IMR-90 (cell line): ENCODE measurements at regions not wholly inside any gene's neighbourhood (a gene's known extent, or its start where the extent isn't known, plus 50 kb on each side); places are given as distances from the start of the nearest gene placed in this dataset.

Source experiments
- ATAC-seq: fragments of 200-7000 bp; cut with Tn5 transposase; 2 replicates; pipeline ENCODE4 v1.9.1; 2020; ENCODE audit warnings: low read depth, mild to moderate bottlenecking, moderate library complexity
- BruUV-seq: library from RNA; stranded (reverse); fragments of 400-500 nt; replicated peaks from 2 replicates; lab custom pipeline; 2021; lab: Mats Ljungman, UMichigan
- CTCF ChIA-PET: fragments of 300-600 bp; formaldehyde crosslinking; extraction: SDS; loops from one replicate; lab custom pipeline; 2021; ENCODE audit warnings: antibody characterized with exemption; lab: Yijun Ruan, JAX
- POLR2A ChIA-PET: fragments of 300-600 bp; sonication (Branson Sonifier 250); formaldehyde crosslinking; loops from one replicate; lab custom pipeline; 2022; ENCODE audit warnings: antibody characterized with exemption; ENCODE audit not compliant: unreplicated experiment; lab: Charles Lee
- DNase-seq: peaks from one replicate; pipeline ENCODE4 v3.0.0; 2013
- H2AFZ ChIP-seq: replicated peaks from 2 replicates; pipeline ENCODE3; 2013; ENCODE audit warnings: low read length, mild to moderate bottlenecking; ENCODE audit not compliant: poor library complexity
- H2AK5ac ChIP-seq: 2 replicates; pipeline ENCODE4 v1.6.1; 2013; ENCODE audit warnings: low read depth, low read length, inconsistent platforms
- H2AK9ac ChIP-seq: replicated peaks from 2 replicates; pipeline ENCODE3; 2013; ENCODE audit warnings: mild to moderate bottlenecking, low read depth, low read length, moderate library complexity; ENCODE audit not compliant: poor library complexity
- H2BK120ac ChIP-seq: 2 replicates; pipeline ENCODE4 v1.6.1; 2013; ENCODE audit warnings: low read depth, low read length, inconsistent platforms
- H2BK15ac ChIP-seq: 3 replicates; pipeline ENCODE4 v1.6.1; 2013; ENCODE audit warnings: low read depth, low read length, inconsistent platforms
- H2BK20ac ChIP-seq: 2 replicates; pipeline ENCODE4 v1.6.1; 2013; ENCODE audit warnings: low read depth, mild to moderate bottlenecking, inconsistent platforms, low read length, moderate library complexity
- H2BK5ac ChIP-seq: 2 replicates; pipeline ENCODE4 v1.6.1; 2013; ENCODE audit warnings: mild to moderate bottlenecking, low read depth, low read length, inconsistent platforms; ENCODE audit not compliant: poor library complexity, severe bottlenecking
- H3K14ac ChIP-seq: replicated peaks from 2 replicates; pipeline ENCODE4 v1.6.1; 2013; ENCODE audit warnings: low read depth, low read length, inconsistent platforms
- H3K18ac ChIP-seq: 2 replicates; pipeline ENCODE4 v1.6.1; 2013; ENCODE audit warnings: low read depth, low read length, control low read depth
- H3K23ac ChIP-seq: 2 replicates; pipeline ENCODE4 v1.6.1; 2013; ENCODE audit warnings: low read depth, low read length, inconsistent platforms
- H3K27ac ChIP-seq: 2 replicates; pipeline ENCODE4 v1.5.1; 2013; ENCODE audit warnings: mild to moderate bottlenecking, control low read depth, low read length; ENCODE audit not compliant: insufficient read depth
- H3K27me3 ChIP-seq: 2 replicates; pipeline ENCODE4 v1.6.1; 2013; ENCODE audit warnings: low read length; ENCODE audit not compliant: control insufficient read depth, insufficient read depth
- H3K36me3 ChIP-seq: 2 replicates; pipeline ENCODE4 v1.6.1; 2013; ENCODE audit warnings: low read length, mixed read lengths; ENCODE audit not compliant: control insufficient read depth, insufficient read depth
- H3K4ac ChIP-seq: 2 replicates; pipeline ENCODE4 v1.6.1; 2013; ENCODE audit warnings: low read depth, low read length, inconsistent platforms
- H3K4me1 ChIP-seq: 2 replicates; pipeline ENCODE4 v1.6.1; 2013; ENCODE audit warnings: low read length, mixed read lengths; ENCODE audit not compliant: control insufficient read depth, insufficient read depth
- H3K4me2 ChIP-seq: 2 replicates; pipeline ENCODE4 v1.6.1; 2013; ENCODE audit warnings: low read depth, mild to moderate bottlenecking, control low read depth, low read length, moderate library complexity
- H3K4me3 ChIP-seq: 2 replicates; pipeline ENCODE4 v1.5.1; 2013; ENCODE audit warnings: low read depth, mild to moderate bottlenecking, control low read depth, low read length, moderate library complexity; ENCODE audit not compliant: insufficient read depth
- H3K56ac ChIP-seq: 2 replicates; pipeline ENCODE4 v1.6.1; 2013; ENCODE audit warnings: low read length, inconsistent platforms; ENCODE audit not compliant: insufficient read depth; ENCODE audit errors: extremely low read depth
- H3K79me1 ChIP-seq, 2 experiments: 2 replicates each; pipeline ENCODE4 v1.6.1; 2013; ENCODE audit warnings: low read length in 2 of 2, inconsistent platforms in 1 of 2, low read depth in 1 of 2
- H3K9ac ChIP-seq: 2 replicates; pipeline ENCODE4 v1.6.1; 2013; ENCODE audit warnings: low read depth, low read length, control low read depth
- H3K9me1 ChIP-seq: 2 replicates; pipeline ENCODE4 v1.6.1; 2013; ENCODE audit warnings: low read length, inconsistent platforms; ENCODE audit not compliant: insufficient read depth
- H3K9me3 ChIP-seq: 2 replicates; pipeline ENCODE4 v1.6.1; 2013; ENCODE audit warnings: low read length; ENCODE audit not compliant: control insufficient read depth, insufficient read depth
- H4K20me1 ChIP-seq: 2 replicates; pipeline ENCODE4 v1.6.1; 2013; ENCODE audit warnings: low read length, inconsistent platforms; ENCODE audit not compliant: insufficient read depth
- H4K5ac ChIP-seq: 2 replicates; pipeline ENCODE4 v1.6.1; 2013; ENCODE audit warnings: mild to moderate bottlenecking, low read depth, low read length, control low read depth
- H4K8ac ChIP-seq, 2 experiments: 2 replicates each; pipeline ENCODE4 v1.6.1; 2013; ENCODE audit warnings: low read depth in 2 of 2, low read length in 2 of 2, control low read depth in 1 of 2, inconsistent platforms in 1 of 2
- H4K91ac ChIP-seq: 2 replicates; pipeline ENCODE4 v1.6.1; 2013; ENCODE audit warnings: low read depth, low read length, inconsistent platforms; ENCODE audit not compliant: insufficient read depth
- BHLHE40 ChIP-seq: fragments of 150-350 bp; IDR thresholded peaks from 2 replicates; pipeline ENCODE4 v1.6.1; 2016; ENCODE audit warnings: mild to moderate bottlenecking, low read depth, low read length
- CEBPB ChIP-seq: IDR thresholded peaks from 2 replicates; pipeline ENCODE4 v1.6.1; 2012; ENCODE audit warnings: low read depth, low read length, improper control_type of control experiment
- CHD1 ChIP-seq: IDR thresholded peaks from 2 replicates; pipeline ENCODE4 v1.6.1; 2012; ENCODE audit warnings: low read depth, low read length, improper control_type of control experiment
- FOS ChIP-seq: fragments of 150-350 bp; IDR thresholded peaks from 2 replicates; pipeline ENCODE4 v1.6.1; 2016; ENCODE audit warnings: low read depth, low read length
- MXI1 ChIP-seq: IDR thresholded peaks from 2 replicates; pipeline ENCODE4 v1.6.1; 2012; ENCODE audit warnings: low read depth, mild to moderate bottlenecking, low read length, moderate library complexity, borderline replicate concordance
- RFX5 ChIP-seq: IDR thresholded peaks from 2 replicates; pipeline ENCODE4 v1.8.0; 2012; ENCODE audit warnings: low read depth, mild to moderate bottlenecking, low read length, moderate library complexity
- SMC3 ChIP-seq: fragments of 150-350 bp; IDR thresholded peaks from 2 replicates; pipeline ENCODE4 v1.6.1; 2016; ENCODE audit warnings: low read depth, mild to moderate bottlenecking, antibody characterized with exemption, low read length, moderate library complexity
- WGBS, 2 experiments: methylation state at CpG; one replicate each; pipeline versions ENCODE4 v1.1.5 to v1.1.7; 2013; ENCODE audit warnings: missing lambda C conversion rate in 2 of 2; ENCODE audit not compliant: insufficient read length in 1 of 2; ENCODE audit errors: extremely low coverage in 2 of 2; 5-methylcytosine and 5-hydroxymethylcytosine counted together
- dilution Hi-C: fragments of 300-500 bp; cut with HindIII; formaldehyde crosslinking; loops from one replicate; pipeline ENCODE4 v1.14.3; 2018; ENCODE audit warnings: low sequenced_read_pairs; ENCODE audit not compliant: unreplicated experiment
- in situ Hi-C: fragments of 300-500 bp; cut with MboI; formaldehyde crosslinking; loops from 3 replicates; pipeline ENCODE4 v1.14.3; 2019; ENCODE audit warnings: low sequenced_read_pairs, inconsistent platforms, mixed read lengths
- intact Hi-C: fragments of 100-400 bp; cut with micrococcal nuclease; formaldehyde crosslinking; loops from 2 replicates; pipeline ENCODE4 v1.10.0; 2022
- TF ChIP-seq, protein P1 (sequence below): fragments of 150-350 bp; IDR thresholded peaks from 2 replicates; pipeline ENCODE4 v1.6.1; 2017; ENCODE audit warnings: mild to moderate bottlenecking, antibody characterized with exemption, low read length, low read depth

GRCh38 chr18:39779926-39780325 is 2175.1 kb upstream of the PIK3C3 start:
- BruUV-seq, result no TSS peak
- Histone ChIP-seq H2AFZ (no peak overlapping the region), H2BK20ac (no peak overlapping the region), H2AK9ac (no peak overlapping the region), H4K20me1 (no peaks in the 10 kb centered on the region), H3K9me1 (no peaks in the 10 kb centered on the region), H4K8ac (no peak overlapping the region), H2BK5ac (no peak overlapping the region), H3K4me1 (no peaks in the 10 kb centered on the region), H3K36me3 (no peaks in the 10 kb centered on the region), H3K27me3 (no peaks in the 10 kb centered on the region), H3K79me1 (no peaks in the 10 kb centered on the region), H3K18ac (no peak overlapping the region), H2AK5ac (no peak overlapping the region), H2BK15ac (no peak overlapping the region), H2BK120ac (no peak overlapping the region), H3K56ac (no peak overlapping the region), H3K4ac (no peak overlapping the region), H3K4me3 (no peak overlapping the region), H3K9me3 (no peaks in the 10 kb centered on the region), H3K4me2 (no peak overlapping the region), H3K27ac (no peak overlapping the region), H3K9ac (no peak overlapping the region), H3K14ac (no peak overlapping the region), H3K23ac (no peak overlapping the region), H4K91ac (no peak overlapping the region), H4K5ac (no peak overlapping the region)
- WGBS, 2 experiments, result 80% methylated on average over 1 of the region's 2 CpGs; no CpG with 5 or more reads in 1 of the 2 experiments
- intact Hi-C loops, result no loop called here
- in situ Hi-C loops, result no loop called here
- no peak for TF ChIP-seq CHD1
- no peak for TF ChIP-seq FOS
- no peak for TF ChIP-seq CEBPB
- TF ChIP-seq MXI1, result no peak
- no peak for TF ChIP-seq SMC3
- TF ChIP-seq RFX5, result no peak
- TF ChIP-seq, protein P1, sequence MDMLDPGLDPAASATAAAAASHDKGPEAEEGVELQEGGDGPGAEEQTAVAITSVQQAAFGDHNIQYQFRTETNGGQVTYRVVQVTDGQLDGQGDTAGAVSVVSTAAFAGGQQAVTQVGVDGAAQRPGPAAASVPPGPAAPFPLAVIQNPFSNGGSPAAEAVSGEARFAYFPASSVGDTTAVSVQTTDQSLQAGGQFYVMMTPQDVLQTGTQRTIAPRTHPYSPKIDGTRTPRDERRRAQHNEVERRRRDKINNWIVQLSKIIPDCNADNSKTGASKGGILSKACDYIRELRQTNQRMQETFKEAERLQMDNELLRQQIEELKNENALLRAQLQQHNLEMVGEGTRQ, result no peak
- TF ChIP-seq BHLHE40, result no peak
- ChIA-PET POLR2A (no interaction called here), CTCF (interaction anchor here (0.7 kb wide), 1 partner anchor 10 kb away, joined by 5 read pairs; no protein-coding TSS in a partner anchor)
- ATAC-seq (no peak), DNase-seq (no peak)
- dilution Hi-C loops, result no loop called here
